GM18517 (cell line): ENCODE measurements at regions not wholly inside any gene's neighbourhood (a gene's known extent, or its start where the extent isn't known, plus 50 kb on each side); places are given as distances from the start of the nearest gene placed in this dataset.
"Not testable (repeated sequence)": the region's sequence is repeated elsewhere in the genome, so short reads cannot be mapped to it uniquely, and the experiment has no call there.

ENCODE experiments used
- ATAC-seq: cut with Tn5 transposase; IDR thresholded peaks from one replicate; pipeline ENCODE4 v1.9.1; 2021; ENCODE audit warnings: mild to moderate bottlenecking, moderate library complexity; ENCODE audit not compliant: unreplicated experiment

- ATAC-seq: no peak
Observed at GRCh38 chr10:117746541-117747448, 204.2 kb downstream of the EMX2 start.

- ATAC-seq: no peak
Observed at GRCh38 chr10:117747636-117748035, 205.1 kb downstream of the EMX2 start.

GRCh38 chr10:117748058-117748457, 205.5 kb downstream of the EMX2 start:
- no peak for ATAC-seq

GRCh38 chr10:117750616-117751015, 208.1 kb downstream of the EMX2 start:
- ATAC-seq: no peak

- no peak for ATAC-seq
Observed at GRCh38 chr10:117751259-117751658, 208.7 kb downstream of the EMX2 start.

GRCh38 chr10:117752103-117752502, 209.6 kb downstream of the EMX2 start:
- ATAC-seq: no peak

GRCh38 chr10:117754770-117755658, 212.5 kb downstream of the EMX2 start:
- ATAC-seq: no peak

GRCh38 chr10:117755659-117756014, 213.1 kb downstream of the EMX2 start:
- no peak for ATAC-seq

GRCh38 chr10:117757086-117757720, 214.7 kb downstream of the EMX2 start:
- ATAC-seq: no peak

- no peak for ATAC-seq
Observed at GRCh38 chr10:117759266-117759665, 216.7 kb downstream of the EMX2 start.

GRCh38 chr10:117761695-117762094, 219.1 kb downstream of the EMX2 start:
- ATAC-seq: no peak

- no peak for ATAC-seq
Observed at GRCh38 chr10:117762126-117762818, 219.7 kb downstream of the EMX2 start.

- no peak for ATAC-seq
Observed at GRCh38 chr10:117762819-117763172, 220.2 kb downstream of the EMX2 start.

- ATAC-seq: no peak
Observed at GRCh38 chr10:117763528-117763927, 221.0 kb downstream of the EMX2 start.

GRCh38 chr10:117768333-117769042, 225.9 kb downstream of the EMX2 start:
- ATAC-seq: no peak

- no peak for ATAC-seq
Observed at GRCh38 chr10:117775526-117775925, 233.0 kb downstream of the EMX2 start.

- not testable (repeated sequence) for ATAC-seq
Observed at GRCh38 chr10:117777222-117777621, 234.7 kb downstream of the EMX2 start.

GRCh38 chr10:117778241-117778640, 235.7 kb downstream of the EMX2 start:
- no peak for ATAC-seq

- no peak for ATAC-seq
Observed at GRCh38 chr10:117780411-117780810, 237.9 kb downstream of the EMX2 start.

GRCh38 chr10:117781216-117781831, 238.8 kb downstream of the EMX2 start:
- ATAC-seq: no peak
